ENCODE measurements at regions not wholly inside any gene's neighbourhood (a gene's known extent, or its start where the extent isn't known, plus 50 kb on each side); places are given as distances from the start of the nearest gene placed in this dataset.

DNA sequence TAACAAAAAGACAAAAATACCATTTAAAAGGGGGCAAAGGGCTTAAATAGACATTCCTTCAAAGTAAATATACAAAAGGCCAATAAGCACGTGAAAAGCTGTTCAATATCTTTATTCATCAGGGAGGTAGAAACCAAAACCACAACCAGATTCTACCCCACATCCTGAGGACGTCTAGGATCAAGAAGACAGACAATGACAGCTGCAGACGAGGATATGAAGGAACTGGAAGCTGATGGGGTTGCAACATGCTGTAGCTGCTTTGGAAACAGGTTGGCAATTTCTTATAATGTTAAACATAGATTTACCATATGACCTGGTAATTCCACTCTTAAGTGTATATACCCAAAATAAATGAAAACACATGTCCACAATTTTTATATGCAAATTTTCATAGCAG, 85.1 kb upstream of the C14orf180 start:
- TF ChIP-seq, protein P1, sequence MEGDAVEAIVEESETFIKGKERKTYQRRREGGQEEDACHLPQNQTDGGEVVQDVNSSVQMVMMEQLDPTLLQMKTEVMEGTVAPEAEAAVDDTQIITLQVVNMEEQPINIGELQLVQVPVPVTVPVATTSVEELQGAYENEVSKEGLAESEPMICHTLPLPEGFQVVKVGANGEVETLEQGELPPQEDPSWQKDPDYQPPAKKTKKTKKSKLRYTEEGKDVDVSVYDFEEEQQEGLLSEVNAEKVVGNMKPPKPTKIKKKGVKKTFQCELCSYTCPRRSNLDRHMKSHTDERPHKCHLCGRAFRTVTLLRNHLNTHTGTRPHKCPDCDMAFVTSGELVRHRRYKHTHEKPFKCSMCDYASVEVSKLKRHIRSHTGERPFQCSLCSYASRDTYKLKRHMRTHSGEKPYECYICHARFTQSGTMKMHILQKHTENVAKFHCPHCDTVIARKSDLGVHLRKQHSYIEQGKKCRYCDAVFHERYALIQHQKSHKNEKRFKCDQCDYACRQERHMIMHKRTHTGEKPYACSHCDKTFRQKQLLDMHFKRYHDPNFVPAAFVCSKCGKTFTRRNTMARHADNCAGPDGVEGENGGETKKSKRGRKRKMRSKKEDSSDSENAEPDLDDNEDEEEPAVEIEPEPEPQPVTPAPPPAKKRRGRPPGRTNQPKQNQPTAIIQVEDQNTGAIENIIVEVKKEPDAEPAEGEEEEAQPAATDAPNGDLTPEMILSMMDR (conservative IDR thresholded peaks at IDR 0.05; ENCODE audit: low read depth in 2 of 2) = no peak
- no peak for TF ChIP-seq POLR2AphosphoS5 (IDR thresholded peaks at IDR 0.05; ENCODE audit: low read depth)
- TF ChIP-seq, protein P2, sequence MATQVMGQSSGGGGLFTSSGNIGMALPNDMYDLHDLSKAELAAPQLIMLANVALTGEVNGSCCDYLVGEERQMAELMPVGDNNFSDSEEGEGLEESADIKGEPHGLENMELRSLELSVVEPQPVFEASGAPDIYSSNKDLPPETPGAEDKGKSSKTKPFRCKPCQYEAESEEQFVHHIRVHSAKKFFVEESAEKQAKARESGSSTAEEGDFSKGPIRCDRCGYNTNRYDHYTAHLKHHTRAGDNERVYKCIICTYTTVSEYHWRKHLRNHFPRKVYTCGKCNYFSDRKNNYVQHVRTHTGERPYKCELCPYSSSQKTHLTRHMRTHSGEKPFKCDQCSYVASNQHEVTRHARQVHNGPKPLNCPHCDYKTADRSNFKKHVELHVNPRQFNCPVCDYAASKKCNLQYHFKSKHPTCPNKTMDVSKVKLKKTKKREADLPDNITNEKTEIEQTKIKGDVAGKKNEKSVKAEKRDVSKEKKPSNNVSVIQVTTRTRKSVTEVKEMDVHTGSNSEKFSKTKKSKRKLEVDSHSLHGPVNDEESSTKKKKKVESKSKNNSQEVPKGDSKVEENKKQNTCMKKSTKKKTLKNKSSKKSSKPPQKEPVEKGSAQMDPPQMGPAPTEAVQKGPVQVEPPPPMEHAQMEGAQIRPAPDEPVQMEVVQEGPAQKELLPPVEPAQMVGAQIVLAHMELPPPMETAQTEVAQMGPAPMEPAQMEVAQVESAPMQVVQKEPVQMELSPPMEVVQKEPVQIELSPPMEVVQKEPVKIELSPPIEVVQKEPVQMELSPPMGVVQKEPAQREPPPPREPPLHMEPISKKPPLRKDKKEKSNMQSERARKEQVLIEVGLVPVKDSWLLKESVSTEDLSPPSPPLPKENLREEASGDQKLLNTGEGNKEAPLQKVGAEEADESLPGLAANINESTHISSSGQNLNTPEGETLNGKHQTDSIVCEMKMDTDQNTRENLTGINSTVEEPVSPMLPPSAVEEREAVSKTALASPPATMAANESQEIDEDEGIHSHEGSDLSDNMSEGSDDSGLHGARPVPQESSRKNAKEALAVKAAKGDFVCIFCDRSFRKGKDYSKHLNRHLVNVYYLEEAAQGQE (IDR thresholded peaks at IDR 0.05; ENCODE audit: unreplicated experiment) = no peak

Measured in GM23338 (cell line).